Lower leg skin (tissue), 3 donors: ENCODE measurements at regions not wholly inside any gene's neighbourhood (a gene's known extent, or its start where the extent isn't known, plus 50 kb on each side); places are given as distances from the start of the nearest gene placed in this dataset.

ENCODE experiments used
- CTCF ChIP-seq, 3 donors: fragments of 450-650 bp; IDR thresholded peaks; one replicate each; pipeline ENCODE4 v1.5.1; 2016; ENCODE audit warnings: antibody characterized with exemption in 3 of 3, mild to moderate bottlenecking in 3 of 3, moderate library complexity in 2 of 3
- POLR2A ChIP-seq, 2 donors: fragments of 450-650 bp; IDR thresholded peaks; one replicate each; pipeline ENCODE4 v1.6.1; 2016 to 2017; ENCODE audit warnings: antibody characterized with exemption in 2 of 2, mild to moderate bottlenecking in 1 of 2, moderate library complexity in 1 of 2

- no peak for TF ChIP-seq CTCF (IDR thresholded peaks at IDR 0.05)
- no peak for TF ChIP-seq POLR2A (IDR thresholded peaks at IDR 0.05)
Observed at GRCh38 chr13:18936104-18936503, 245.5 kb downstream of the TUBA3C start.
